Lower lobe of right lung (tissue), 2 donors: ENCODE measurements at regions not wholly inside any gene's neighbourhood (a gene's known extent, or its start where the extent isn't known, plus 50 kb on each side); places are given as distances from the start of the nearest gene placed in this dataset.

Source experiments
- ATAC-seq, 2 donors: fragments of 200-7000 bp; cut with Tn5 transposase; one replicate each; pipeline ENCODE4 v1.9.1; 2020 to 2022; ENCODE audit warnings: mild to moderate bottlenecking in 2 of 2, moderate library complexity in 2 of 2
- DNase-seq: peaks from one replicate; pipeline ENCODE4 v3.0.0-alpha.2; 2020
- H3K27ac ChIP-seq: fragments of 200-600 bp; one replicate; pipeline ENCODE4 v1.8.0; 2022
- H3K27me3 ChIP-seq: fragments of 200-600 bp; one replicate; pipeline ENCODE4 v1.8.0; 2022; ENCODE audit warnings: low read depth
- H3K36me3 ChIP-seq: fragments of 200-600 bp; one replicate; pipeline ENCODE4 v1.8.0; 2022; ENCODE audit warnings: mild to moderate bottlenecking
- H3K4me1 ChIP-seq: fragments of 200-600 bp; one replicate; pipeline ENCODE4 v1.8.0; 2022
- H3K4me3 ChIP-seq: fragments of 200-600 bp; one replicate; pipeline ENCODE4 v1.8.0; 2022; ENCODE audit warnings: mild to moderate bottlenecking
- H3K9me3 ChIP-seq: fragments of 200-600 bp; one replicate; pipeline ENCODE4 v1.8.0; 2022
- CTCF ChIP-seq: fragments of 200-600 bp; IDR thresholded peaks from one replicate; pipeline ENCODE4 v1.8.0; 2022; ENCODE audit warnings: antibody characterized with exemption, mild to moderate bottlenecking
- intact Hi-C: fragments of 100-400 bp; cut with DNase I; formaldehyde crosslinking; loops from one replicate; pipeline ENCODE4 v1.11.0; 2022
- donor health status: DM: no; HTN: yes; CAD: no; lungs with severe emphysema.

GRCh38 chr21:41616031-41616591 is 108.2 kb upstream of the TMPRSS2 start:
- Histone ChIP-seq H3K9me3 (no peaks in the 10 kb centered on the region), H3K36me3 (no peaks in the 10 kb centered on the region), H3K27me3 (no peaks in the 10 kb centered on the region), H3K27ac (peak overlapping the region; percentile 73), H3K4me3 (no peak overlapping the region), H3K4me1 (peaks cover 23% of the 10 kb centered on the region)
- intact Hi-C loops = loop anchor here (10.0 kb wide), 1 partner anchor 159 kb away; no protein-coding TSS in a partner anchor
- ATAC-seq (no peak), DNase-seq (no peak)
- no peak for TF ChIP-seq CTCF

GRCh38 chr21:41615613-41616012 is 107.7 kb upstream of the TMPRSS2 start:
- no peak for TF ChIP-seq CTCF
- intact Hi-C loops = loop anchor here (10.0 kb wide), 1 partner anchor 159 kb away; no protein-coding TSS in a partner anchor
- H3K27ac ChIP-seq = peak overlapping the region; percentile 73
- H3K4me1 ChIP-seq = peaks cover 23% of the 10 kb centered on the region
- no peak for ATAC-seq
- H3K9me3 ChIP-seq = no peaks in the 10 kb centered on the region
- no peak overlapping the region for H3K4me3 ChIP-seq
- no peaks in the 10 kb centered on the region for H3K27me3 ChIP-seq
- H3K36me3 ChIP-seq = no peaks in the 10 kb centered on the region
- no peak for DNase-seq

- H3K9me3 ChIP-seq = no peaks in the 10 kb centered on the region
- H3K4me1 ChIP-seq = peaks cover 23% of the 10 kb centered on the region
- ATAC-seq (no peak), DNase-seq (no peak)
- no peak overlapping the region for H3K27ac ChIP-seq
- H3K27me3 ChIP-seq = no peaks in the 10 kb centered on the region
- intact Hi-C loops = loop anchor here (10.0 kb wide), 1 partner anchor 160 kb away; no protein-coding TSS in a partner anchor
- no peak overlapping the region for H3K4me3 ChIP-seq
- H3K36me3 ChIP-seq = no peaks in the 10 kb centered on the region
- no peak for TF ChIP-seq CTCF
Observed at GRCh38 chr21:41614511-41614910, 106.6 kb upstream of the TMPRSS2 start.

GRCh38 chr21:41613533-41613909 is 105.6 kb upstream of the TMPRSS2 start:
- H3K9me3 ChIP-seq = no peaks in the 10 kb centered on the region
- ATAC-seq = no peak
- intact Hi-C loops = loop anchor here (10.0 kb wide), 1 partner anchor 161 kb away; no protein-coding TSS in a partner anchor

GRCh38 chr21:41612674-41613532 is 104.9 kb upstream of the TMPRSS2 start:
- peak overlapping the region; percentile 61 for H3K27ac ChIP-seq
- DNase-seq = peak; percentile 65

More at GRCh38 chr21:41613533-41613909, 105.6 kb upstream of the TMPRSS2 start:
- no peak for TF ChIP-seq CTCF
- no peak overlapping the region for H3K4me3 ChIP-seq
- no peak for DNase-seq
- no peaks in the 10 kb centered on the region for H3K27me3 ChIP-seq
- peaks cover 23% of the 10 kb centered on the region for H3K4me1 ChIP-seq
- H3K27ac ChIP-seq = peak overlapping the region; percentile 61
- H3K36me3 ChIP-seq = no peaks in the 10 kb centered on the region

More at GRCh38 chr21:41612674-41613532, 104.9 kb upstream of the TMPRSS2 start:
- no peak overlapping the region for H3K4me3 ChIP-seq
- intact Hi-C loops = loop anchor here (10.0 kb wide), 1 partner anchor 162 kb away; no protein-coding TSS in a partner anchor
- no peaks in the 10 kb centered on the region for H3K9me3 ChIP-seq
- peaks cover 23% of the 10 kb centered on the region for H3K4me1 ChIP-seq
- TF ChIP-seq CTCF = peak; percentile 73
- H3K36me3 ChIP-seq = no peaks in the 10 kb centered on the region
- H3K27me3 ChIP-seq = no peaks in the 10 kb centered on the region
- ATAC-seq = peak; percentile 84 to 89
